GM18870 (cell line): ENCODE measurements at regions not wholly inside any gene's neighbourhood (a gene's known extent, or its start where the extent isn't known, plus 50 kb on each side); places are given as distances from the start of the nearest gene placed in this dataset.

ENCODE experiments used
- ATAC-seq: cut with Tn5 transposase; IDR thresholded peaks from one replicate; pipeline ENCODE4 v1.9.1; 2021; ENCODE audit warnings: moderate library complexity; ENCODE audit not compliant: unreplicated experiment

GRCh38 chr17:33628500-33629346, 335.6 kb upstream of the ASIC2 start:
- no peak for ATAC-seq

- ATAC-seq: no peak
Observed at GRCh38 chr17:33633446-33633845, 340.4 kb upstream of the ASIC2 start.

GRCh38 chr17:33637534-33637933, 344.4 kb upstream of the ASIC2 start:
- no peak for ATAC-seq

GRCh38 chr17:33639103-33639880, 346.2 kb upstream of the ASIC2 start:
- no peak for ATAC-seq

GRCh38 chr17:33640629-33641028, 347.5 kb upstream of the ASIC2 start:
- no peak for ATAC-seq

- ATAC-seq: no peak
Observed at GRCh38 chr17:33642002-33642401, 348.9 kb upstream of the ASIC2 start.

- no peak for ATAC-seq
Observed at GRCh38 chr17:33647956-33648355, 354.9 kb upstream of the ASIC2 start.

- ATAC-seq: no peak
Observed at GRCh38 chr17:33650304-33650703, 357.2 kb upstream of the ASIC2 start.

GRCh38 chr17:33651686-33652085, 358.6 kb upstream of the ASIC2 start:
- no peak for ATAC-seq

GRCh38 chr17:33652731-33653398, 359.8 kb upstream of the ASIC2 start:
- ATAC-seq: no peak

GRCh38 chr17:33653399-33653788, 360.3 kb upstream of the ASIC2 start:
- no peak for ATAC-seq

GRCh38 chr17:33657181-33657580, 364.1 kb upstream of the ASIC2 start:
- no peak for ATAC-seq

- no peak for ATAC-seq
Observed at GRCh38 chr17:33661975-33662374, 368.9 kb upstream of the ASIC2 start.

- no peak for ATAC-seq
Observed at GRCh38 chr17:33664116-33664840, 371.2 kb upstream of the ASIC2 start.

- ATAC-seq: no peak
Observed at GRCh38 chr17:33667052-33667509, 374.0 kb upstream of the ASIC2 start.

GRCh38 chr17:33667671-33668070, 374.6 kb upstream of the ASIC2 start:
- ATAC-seq: no peak

- ATAC-seq: no peak
Observed at GRCh38 chr17:33668516-33668915, 375.4 kb upstream of the ASIC2 start.

- no peak for ATAC-seq
Observed at GRCh38 chr17:33671491-33671890, 378.4 kb upstream of the ASIC2 start.

- ATAC-seq: no peak
Observed at GRCh38 chr17:33674685-33675084, 381.6 kb upstream of the ASIC2 start.

GRCh38 chr17:33676444-33676843, 383.3 kb upstream of the ASIC2 start:
- no peak for ATAC-seq

- no peak for ATAC-seq
Observed at GRCh38 chr17:33679595-33679994, 386.5 kb upstream of the ASIC2 start.
